SH-SY5Y (cell line): ENCODE measurements at regions not wholly inside any gene's neighbourhood (a gene's known extent, or its start where the extent isn't known, plus 50 kb on each side); places are given as distances from the start of the nearest gene placed in this dataset.

Experiments used
- GATA2 ChIP-seq: IDR thresholded peaks from 2 replicates; pipeline ENCODE4 v1.6.1; 2011; ENCODE audit warnings: mild to moderate bottlenecking, low read depth, low read length
- GATA3 ChIP-seq: IDR thresholded peaks from 2 replicates; pipeline ENCODE4 v1.6.1; 2011; ENCODE audit warnings: low read depth, mild to moderate bottlenecking, low read length, moderate library complexity

DNA sequence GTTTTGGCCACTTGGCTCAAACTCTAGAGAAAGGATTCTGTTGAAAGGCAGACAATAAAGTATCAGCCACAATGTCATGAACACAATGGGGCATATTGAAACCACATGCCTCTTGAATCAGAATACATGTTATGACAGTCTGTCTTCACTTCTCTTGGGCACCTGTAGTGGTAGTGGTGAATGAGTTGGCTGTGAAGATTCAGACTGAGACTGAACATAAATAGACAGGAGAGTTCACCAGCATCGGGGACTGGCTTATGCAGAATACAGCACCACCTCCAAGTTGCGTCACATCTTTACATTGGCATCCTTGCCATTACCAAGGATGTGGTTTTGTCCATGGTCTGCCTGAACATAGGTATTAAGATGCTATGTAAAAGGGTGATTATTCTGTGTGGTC is 336.8 kb downstream of the MYCN start:
- TF ChIP-seq GATA3 (no peak), GATA2 (no peak)
